MM.1S (cell line): ENCODE measurements at regions not wholly inside any gene's neighbourhood (a gene's known extent, or its start where the extent isn't known, plus 50 kb on each side); places are given as distances from the start of the nearest gene placed in this dataset.

ENCODE experiments used
- DNase-seq: peaks from one replicate; pipeline ENCODE4 v3.0.0-alpha.2; 2015
- H2AFZ ChIP-seq: fragments of 300-600 bp; sonication (generic); 2 replicates; pipeline ENCODE4 v1.6.0; 2016; ENCODE audit warnings: antibody characterized with exemption, low read length
- H3F3A ChIP-seq: fragments of 300-600 bp; sonication (generic); 2 replicates; pipeline ENCODE4 v1.6.1; 2016; ENCODE audit warnings: mild to moderate bottlenecking, antibody characterized with exemption, low read length, moderate library complexity, mixed read lengths; ENCODE audit not compliant: insufficient read depth
- H3K27ac ChIP-seq: fragments of 300-600 bp; sonication (generic); 2 replicates; pipeline ENCODE4 v1.5.1; 2016; ENCODE audit warnings: mild to moderate bottlenecking, low read length
- H3K27me3 ChIP-seq: fragments of 300-600 bp; sonication (generic); replicated peaks from 2 replicates; pipeline ENCODE4 v1.6.0; 2016; ENCODE audit warnings: low read length; ENCODE audit not compliant: insufficient read depth
- H3K36me3 ChIP-seq: fragments of 300-600 bp; sonication (generic); replicated peaks from 2 replicates; pipeline ENCODE4 v1.6.1; 2016; ENCODE audit warnings: mild to moderate bottlenecking, low read length, mixed read lengths; ENCODE audit not compliant: insufficient read depth
- H3K4me1 ChIP-seq: fragments of 300-600 bp; sonication (generic); 2 replicates; pipeline ENCODE4 v1.6.1; 2016; ENCODE audit warnings: low read length, mixed read lengths
- H3K4me2 ChIP-seq: fragments of 300-600 bp; sonication (generic); 2 replicates; pipeline ENCODE4 v1.6.0; 2016; ENCODE audit warnings: low read depth, low read length
- H3K4me3 ChIP-seq: fragments of 300-600 bp; sonication (generic); 2 replicates; pipeline ENCODE4 v1.5.1; 2016; ENCODE audit warnings: low read length, mixed read lengths
- H3K79me2 ChIP-seq: fragments of 300-600 bp; sonication (generic); 2 replicates; pipeline ENCODE4 v1.6.1; 2016; ENCODE audit warnings: mixed run types, low read length, mixed read lengths
- H3K9ac ChIP-seq: fragments of 300-600 bp; sonication (generic); 2 replicates; pipeline ENCODE4 v1.6.1; 2016; ENCODE audit warnings: low read length, mixed read lengths
- H3K9me2 ChIP-seq: fragments of 300-600 bp; sonication (generic); replicated peaks from 2 replicates; pipeline ENCODE4 v1.6.1; 2016; ENCODE audit warnings: mild to moderate bottlenecking, low read length, mixed read lengths; ENCODE audit not compliant: insufficient read depth
- H3K9me3 ChIP-seq: fragments of 300-600 bp; sonication (generic); replicated peaks from 2 replicates; pipeline ENCODE4 v1.6.1; 2016; ENCODE audit warnings: mild to moderate bottlenecking, low read length, mixed read lengths; ENCODE audit not compliant: insufficient read depth
- H4K20me1 ChIP-seq: fragments of 300-600 bp; sonication (generic); 2 replicates; pipeline ENCODE4 v1.6.1; 2016; ENCODE audit warnings: mild to moderate bottlenecking, low read length, moderate library complexity, mixed read lengths; ENCODE audit not compliant: insufficient read depth
- EZH2 ChIP-seq: fragments of 300-600 bp; sonication (generic); optimal IDR thresholded peaks from 2 replicates; pipeline ENCODE3; 2017; ENCODE audit warnings: low read depth, mild to moderate bottlenecking, antibody characterized with exemption, low read length, mixed read lengths
- EZH2phosphoT487 ChIP-seq: fragments of 300-600 bp; sonication (generic); IDR thresholded peaks from 2 replicates; pipeline ENCODE4 v1.6.1; 2018; ENCODE audit warnings: antibody characterized with exemption, low read length
- TF ChIP-seq, protein P1 (sequence below): fragments of 300-600 bp; sonication (generic); IDR thresholded peaks from 2 replicates; pipeline ENCODE4 v1.5.1; 2016; ENCODE audit warnings: antibody characterized with exemption, low read length, mixed read lengths

- Histone ChIP-seq H3F3A (no peaks in the 10 kb centered on the region), H3K27me3 (no peaks in the 10 kb centered on the region), H3K27ac (no peak overlapping the region), H3K4me1 (no peaks in the 10 kb centered on the region), H2AFZ (no peak overlapping the region), H3K4me3 (no peak overlapping the region), H3K4me2 (no peak overlapping the region), H3K36me3 (no peaks in the 10 kb centered on the region), H3K9ac (no peak overlapping the region), H3K9me2 (no peaks in the 10 kb centered on the region), H4K20me1 (no peaks in the 10 kb centered on the region), H3K79me2 (no peaks in the 10 kb centered on the region), H3K9me3 (no peaks in the 10 kb centered on the region)
- TF ChIP-seq, protein P1, sequence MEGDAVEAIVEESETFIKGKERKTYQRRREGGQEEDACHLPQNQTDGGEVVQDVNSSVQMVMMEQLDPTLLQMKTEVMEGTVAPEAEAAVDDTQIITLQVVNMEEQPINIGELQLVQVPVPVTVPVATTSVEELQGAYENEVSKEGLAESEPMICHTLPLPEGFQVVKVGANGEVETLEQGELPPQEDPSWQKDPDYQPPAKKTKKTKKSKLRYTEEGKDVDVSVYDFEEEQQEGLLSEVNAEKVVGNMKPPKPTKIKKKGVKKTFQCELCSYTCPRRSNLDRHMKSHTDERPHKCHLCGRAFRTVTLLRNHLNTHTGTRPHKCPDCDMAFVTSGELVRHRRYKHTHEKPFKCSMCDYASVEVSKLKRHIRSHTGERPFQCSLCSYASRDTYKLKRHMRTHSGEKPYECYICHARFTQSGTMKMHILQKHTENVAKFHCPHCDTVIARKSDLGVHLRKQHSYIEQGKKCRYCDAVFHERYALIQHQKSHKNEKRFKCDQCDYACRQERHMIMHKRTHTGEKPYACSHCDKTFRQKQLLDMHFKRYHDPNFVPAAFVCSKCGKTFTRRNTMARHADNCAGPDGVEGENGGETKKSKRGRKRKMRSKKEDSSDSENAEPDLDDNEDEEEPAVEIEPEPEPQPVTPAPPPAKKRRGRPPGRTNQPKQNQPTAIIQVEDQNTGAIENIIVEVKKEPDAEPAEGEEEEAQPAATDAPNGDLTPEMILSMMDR, result no peak
- TF ChIP-seq EZH2, result no peak
- no peak for TF ChIP-seq EZH2phosphoT487
- no peak for DNase-seq
Measured at GRCh38 chr18:38198526-38198925, 632.9 kb upstream of the CELF4 start.

- Histone ChIP-seq H3K4me1 (no peaks in the 10 kb centered on the region), H2AFZ (no peak overlapping the region), H3K36me3 (no peaks in the 10 kb centered on the region), H3K4me2 (no peak overlapping the region), H3K9me2 (no peaks in the 10 kb centered on the region), H4K20me1 (no peaks in the 10 kb centered on the region), H3K9me3 (no peaks in the 10 kb centered on the region), H3F3A (no peaks in the 10 kb centered on the region), H3K27me3 (no peaks in the 10 kb centered on the region), H3K4me3 (no peak overlapping the region), H3K79me2 (no peaks in the 10 kb centered on the region), H3K9ac (no peak overlapping the region), H3K27ac (no peak overlapping the region)
- no peak for DNase-seq
- no peak for TF ChIP-seq EZH2
Measured at GRCh38 chr18:38186491-38186890, 620.9 kb upstream of the CELF4 start.

- DNase-seq, result no peak
- Histone ChIP-seq H4K20me1 (no peaks in the 10 kb centered on the region), H3K9ac (no peak overlapping the region), H3K4me3 (no peak overlapping the region), H3K9me2 (no peaks in the 10 kb centered on the region), H3K36me3 (no peaks in the 10 kb centered on the region), H3K27ac (no peak overlapping the region), H3K79me2 (no peaks in the 10 kb centered on the region), H3K9me3 (no peaks in the 10 kb centered on the region), H3F3A (no peaks in the 10 kb centered on the region), H3K27me3 (no peaks in the 10 kb centered on the region), H2AFZ (no peak overlapping the region), H3K4me1 (no peaks in the 10 kb centered on the region), H3K4me2 (no peak overlapping the region)
- TF ChIP-seq EZH2, result no peak
- TF ChIP-seq, protein P1, result no peak
- no peak for TF ChIP-seq EZH2phosphoT487
Measured at GRCh38 chr18:38174594-38174993, 609.0 kb upstream of the CELF4 start.

DNA sequence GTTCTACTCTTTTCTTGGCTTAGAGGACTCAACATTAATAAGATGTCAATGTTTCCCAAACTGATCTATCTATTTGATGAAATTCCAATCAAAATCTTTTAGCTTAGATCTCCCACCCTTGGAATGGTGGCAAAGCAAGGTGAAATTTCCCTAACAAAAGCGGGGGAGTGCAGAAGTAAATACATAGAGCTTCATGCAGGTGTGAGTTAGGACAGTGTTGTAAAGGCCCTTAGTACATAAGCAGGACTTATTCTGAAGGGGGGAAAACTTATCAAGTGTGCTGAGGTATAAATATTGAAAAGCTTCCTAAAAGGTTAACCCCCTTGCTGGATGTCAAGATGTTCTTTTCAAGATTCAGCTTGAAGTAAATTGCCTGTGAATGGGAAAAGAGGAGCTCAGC, 608.6 kb upstream of the CELF4 start:
- Histone ChIP-seq H3K9ac (no peak overlapping the region), H3K79me2 (no peaks in the 10 kb centered on the region), H3K27ac (no peak overlapping the region), H3K4me1 (no peaks in the 10 kb centered on the region), H3F3A (no peaks in the 10 kb centered on the region), H3K4me3 (no peak overlapping the region), H3K36me3 (no peaks in the 10 kb centered on the region), H3K9me2 (no peaks in the 10 kb centered on the region), H3K27me3 (no peaks in the 10 kb centered on the region), H4K20me1 (no peaks in the 10 kb centered on the region), H3K4me2 (no peak overlapping the region), H3K9me3 (no peaks in the 10 kb centered on the region), H2AFZ (no peak overlapping the region)
- DNase-seq, result no peak
- TF ChIP-seq EZH2, result no peak
- TF ChIP-seq EZH2phosphoT487, result no peak
- TF ChIP-seq, protein P1, result no peak
